Suprapubic skin (tissue), 4 donors: ENCODE measurements at regions not wholly inside any gene's neighbourhood (a gene's known extent, or its start where the extent isn't known, plus 50 kb on each side); places are given as distances from the start of the nearest gene placed in this dataset.

ENCODE experiments used
- DNase-seq, 2 donors: peaks; one replicate each; pipeline ENCODE4 v3.0.0-alpha.2; 2019; ENCODE audit warnings: low spot score in 2 of 2
- H3K27ac ChIP-seq: fragments of 200-600 bp; sonication (generic); one replicate; pipeline ENCODE4 v1.5.1; 2019
- H3K27me3 ChIP-seq: fragments of 200-600 bp; sonication (generic); one replicate; pipeline ENCODE4 v1.5.1; 2019
- H3K36me3 ChIP-seq: fragments of 200-600 bp; sonication (generic); one replicate; pipeline ENCODE4 v1.5.1; 2019
- H3K4me1 ChIP-seq: fragments of 200-600 bp; sonication (generic); one replicate; pipeline ENCODE4 v1.5.1; 2019
- H3K4me3 ChIP-seq: fragments of 200-600 bp; sonication (generic); one replicate; pipeline ENCODE4 v1.5.1; 2019; ENCODE audit warnings: mild to moderate bottlenecking
- H3K9me3 ChIP-seq: fragments of 200-600 bp; sonication (generic); one replicate; pipeline ENCODE4 v1.5.1; 2019
- CTCF ChIP-seq, 2 donors: fragments of 200-600 bp in 1 of 2; fragments of 450-650 bp in 1 of 2; sonication (generic) in 1 of 2; IDR thresholded peaks; one replicate each; pipeline ENCODE4 v1.5.1; 2016 to 2019; ENCODE audit warnings: antibody characterized with exemption in 2 of 2, mild to moderate bottlenecking in 1 of 2, moderate library complexity in 1 of 2
- EP300 ChIP-seq: sonication (generic); formaldehyde crosslinking; IDR thresholded peaks from one replicate; pipeline ENCODE4 v1.6.1; 2017; ENCODE audit warnings: antibody characterized with exemption
- POLR2A ChIP-seq, 2 donors: fragments of 450-650 bp; IDR thresholded peaks; one replicate each; pipeline ENCODE4 v1.6.1; 2017; ENCODE audit warnings: antibody characterized with exemption in 2 of 2, mild to moderate bottlenecking in 2 of 2, moderate library complexity in 2 of 2
- POLR2AphosphoS5 ChIP-seq, 3 donors: sonication (generic); formaldehyde crosslinking; IDR thresholded peaks; one replicate each; pipeline ENCODE4 v1.6.1; 2017; ENCODE audit warnings: antibody characterized with exemption in 3 of 3
- WGBS: methylation state at CpG from one replicate; pipeline ENCODE4 v1.1.5; 2018; 5-methylcytosine and 5-hydroxymethylcytosine counted together

GRCh38 chr12:90335566-90335965 lies 619.4 kb downstream of the CCER1 start:
- Histone ChIP-seq H3K4me1 (no peaks in the 10 kb centered on the region), H3K9me3 (no peaks in the 10 kb centered on the region), H3K27ac (no peak overlapping the region), H3K27me3 (no peaks in the 10 kb centered on the region), H3K4me3 (no peak overlapping the region), H3K36me3 (no peaks in the 10 kb centered on the region)
- 79% methylated on average over 1 of the region's 1 CpG for WGBS
- no peak for TF ChIP-seq CTCF (IDR thresholded peaks at IDR 0.05)
- TF ChIP-seq EP300, result no peak
- no peak for TF ChIP-seq POLR2AphosphoS5 (IDR thresholded peaks at IDR 0.05)
- TF ChIP-seq POLR2A (IDR thresholded peaks at IDR 0.05), result no peak
- DNase-seq, result no peak

- DNase-seq, result no peak
- H3K9me3 ChIP-seq, result no peaks in the 10 kb centered on the region
- H3K27ac ChIP-seq, result no peak overlapping the region
- H3K27me3 ChIP-seq, result no peaks in the 10 kb centered on the region
- H3K4me3 ChIP-seq, result no peak overlapping the region
- TF ChIP-seq EP300 (no peak), POLR2AphosphoS5 (IDR thresholded peaks at IDR 0.05) (no peak), POLR2A (IDR thresholded peaks at IDR 0.05) (no peak), CTCF (IDR thresholded peaks at IDR 0.05) (no peak)
- H3K36me3 ChIP-seq, result no peaks in the 10 kb centered on the region
- no peaks in the 10 kb centered on the region for H3K4me1 ChIP-seq
Observed at GRCh38 chr12:90333939-90334338, 621.0 kb downstream of the CCER1 start.

- H3K9me3 ChIP-seq, result no peaks in the 10 kb centered on the region
- TF ChIP-seq EP300 (no peak), CTCF (IDR thresholded peaks at IDR 0.05) (no peak), POLR2AphosphoS5 (IDR thresholded peaks at IDR 0.05) (no peak), POLR2A (IDR thresholded peaks at IDR 0.05) (no peak)
- WGBS, result 68% methylated on average over 2 of the region's 2 CpGs
- DNase-seq, result no peak
- H3K4me3 ChIP-seq, result no peak overlapping the region
- no peaks in the 10 kb centered on the region for H3K36me3 ChIP-seq
- H3K27me3 ChIP-seq, result no peaks in the 10 kb centered on the region
- no peaks in the 10 kb centered on the region for H3K4me1 ChIP-seq
- no peak overlapping the region for H3K27ac ChIP-seq
Observed at GRCh38 chr12:90333424-90333823, 621.6 kb downstream of the CCER1 start.

- Histone ChIP-seq H3K36me3 (no peaks in the 10 kb centered on the region), H3K4me3 (no peak overlapping the region), H3K4me1 (no peaks in the 10 kb centered on the region), H3K27ac (no peak overlapping the region), H3K27me3 (no peaks in the 10 kb centered on the region), H3K9me3 (no peaks in the 10 kb centered on the region)
- TF ChIP-seq POLR2AphosphoS5 (IDR thresholded peaks at IDR 0.05), result no peak
- TF ChIP-seq EP300, result no peak
- no peak for TF ChIP-seq CTCF (IDR thresholded peaks at IDR 0.05)
- TF ChIP-seq POLR2A (IDR thresholded peaks at IDR 0.05), result no peak
- 63% methylated on average over 1 of the region's 1 CpG for WGBS
- no peak for DNase-seq
Observed at GRCh38 chr12:90331821-90332220, 623.2 kb downstream of the CCER1 start.

GRCh38 chr12:90331262-90331661 lies 622.6 kb upstream of the ATP2B1 start:
- WGBS, result 84% methylated on average over 3 of the region's 3 CpGs

More at GRCh38 chr12:90331262-90331661, 622.6 kb upstream of the ATP2B1 start:
- Histone ChIP-seq H3K9me3 (no peaks in the 10 kb centered on the region), H3K4me3 (no peak overlapping the region), H3K27me3 (no peaks in the 10 kb centered on the region), H3K27ac (no peak overlapping the region), H3K36me3 (no peaks in the 10 kb centered on the region), H3K4me1 (no peaks in the 10 kb centered on the region)
- DNase-seq, result no peak
- no peak for TF ChIP-seq POLR2A (IDR thresholded peaks at IDR 0.05)
- TF ChIP-seq EP300, result no peak
- no peak for TF ChIP-seq CTCF (IDR thresholded peaks at IDR 0.05)
- TF ChIP-seq POLR2AphosphoS5 (IDR thresholded peaks at IDR 0.05), result no peak
